ENCODE measurements at regions not wholly inside any gene's neighbourhood (a gene's known extent, or its start where the extent isn't known, plus 50 kb on each side); places are given as distances from the start of the nearest gene placed in this dataset.

DNA sequence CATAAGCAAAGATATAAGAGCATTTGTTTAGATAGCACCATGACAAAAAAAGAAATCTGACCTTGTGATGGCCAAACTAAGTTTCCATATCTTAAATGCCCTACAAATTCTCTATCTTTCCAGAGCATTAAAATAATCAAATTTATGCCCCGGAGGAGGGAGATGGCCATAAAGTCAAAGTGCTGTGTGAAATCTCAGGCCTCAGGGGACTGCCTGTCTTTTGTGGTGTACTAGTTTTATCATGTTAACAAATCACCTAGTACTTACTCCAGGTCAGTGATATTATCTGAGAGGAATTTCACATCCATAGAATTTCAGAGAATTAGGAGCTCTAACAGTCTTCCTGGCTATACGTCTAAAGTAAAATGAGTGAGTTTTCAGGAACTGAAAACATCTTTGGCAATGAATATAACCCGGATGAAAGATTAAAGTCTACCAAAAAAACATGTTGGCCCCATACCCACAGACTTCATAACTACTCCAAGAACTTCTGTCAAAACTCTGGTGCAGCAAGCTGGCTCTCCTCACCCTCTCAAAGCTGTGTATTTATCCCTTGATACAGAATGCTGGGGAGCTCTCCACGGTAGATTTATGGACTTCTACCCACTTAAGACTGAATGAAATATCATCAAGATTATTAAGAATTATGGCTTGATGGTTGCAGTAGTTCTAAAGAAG, 682.8 kb downstream of the SORCS1 start (continued):
- TF ChIP-seq, protein P1, sequence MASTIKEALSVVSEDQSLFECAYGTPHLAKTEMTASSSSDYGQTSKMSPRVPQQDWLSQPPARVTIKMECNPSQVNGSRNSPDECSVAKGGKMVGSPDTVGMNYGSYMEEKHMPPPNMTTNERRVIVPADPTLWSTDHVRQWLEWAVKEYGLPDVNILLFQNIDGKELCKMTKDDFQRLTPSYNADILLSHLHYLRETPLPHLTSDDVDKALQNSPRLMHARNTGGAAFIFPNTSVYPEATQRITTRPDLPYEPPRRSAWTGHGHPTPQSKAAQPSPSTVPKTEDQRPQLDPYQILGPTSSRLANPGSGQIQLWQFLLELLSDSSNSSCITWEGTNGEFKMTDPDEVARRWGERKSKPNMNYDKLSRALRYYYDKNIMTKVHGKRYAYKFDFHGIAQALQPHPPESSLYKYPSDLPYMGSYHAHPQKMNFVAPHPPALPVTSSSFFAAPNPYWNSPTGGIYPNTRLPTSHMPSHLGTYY (CRISPR knock-in tag; IDR thresholded peaks at IDR 0.05): no peak
- no peak for TF ChIP-seq NFYB (CRISPR knock-in tag; conservative IDR thresholded peaks at IDR 0.05; ENCODE audit: low read depth)
- TF ChIP-seq, protein P2, sequence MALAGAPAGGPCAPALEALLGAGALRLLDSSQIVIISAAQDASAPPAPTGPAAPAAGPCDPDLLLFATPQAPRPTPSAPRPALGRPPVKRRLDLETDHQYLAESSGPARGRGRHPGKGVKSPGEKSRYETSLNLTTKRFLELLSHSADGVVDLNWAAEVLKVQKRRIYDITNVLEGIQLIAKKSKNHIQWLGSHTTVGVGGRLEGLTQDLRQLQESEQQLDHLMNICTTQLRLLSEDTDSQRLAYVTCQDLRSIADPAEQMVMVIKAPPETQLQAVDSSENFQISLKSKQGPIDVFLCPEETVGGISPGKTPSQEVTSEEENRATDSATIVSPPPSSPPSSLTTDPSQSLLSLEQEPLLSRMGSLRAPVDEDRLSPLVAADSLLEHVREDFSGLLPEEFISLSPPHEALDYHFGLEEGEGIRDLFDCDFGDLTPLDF (CRISPR knock-in tag; IDR thresholded peaks at IDR 0.05): no peak
- TF ChIP-seq, protein P3, sequence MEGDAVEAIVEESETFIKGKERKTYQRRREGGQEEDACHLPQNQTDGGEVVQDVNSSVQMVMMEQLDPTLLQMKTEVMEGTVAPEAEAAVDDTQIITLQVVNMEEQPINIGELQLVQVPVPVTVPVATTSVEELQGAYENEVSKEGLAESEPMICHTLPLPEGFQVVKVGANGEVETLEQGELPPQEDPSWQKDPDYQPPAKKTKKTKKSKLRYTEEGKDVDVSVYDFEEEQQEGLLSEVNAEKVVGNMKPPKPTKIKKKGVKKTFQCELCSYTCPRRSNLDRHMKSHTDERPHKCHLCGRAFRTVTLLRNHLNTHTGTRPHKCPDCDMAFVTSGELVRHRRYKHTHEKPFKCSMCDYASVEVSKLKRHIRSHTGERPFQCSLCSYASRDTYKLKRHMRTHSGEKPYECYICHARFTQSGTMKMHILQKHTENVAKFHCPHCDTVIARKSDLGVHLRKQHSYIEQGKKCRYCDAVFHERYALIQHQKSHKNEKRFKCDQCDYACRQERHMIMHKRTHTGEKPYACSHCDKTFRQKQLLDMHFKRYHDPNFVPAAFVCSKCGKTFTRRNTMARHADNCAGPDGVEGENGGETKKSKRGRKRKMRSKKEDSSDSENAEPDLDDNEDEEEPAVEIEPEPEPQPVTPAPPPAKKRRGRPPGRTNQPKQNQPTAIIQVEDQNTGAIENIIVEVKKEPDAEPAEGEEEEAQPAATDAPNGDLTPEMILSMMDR (IDR thresholded peaks at IDR 0.05): no peak

DNA sequence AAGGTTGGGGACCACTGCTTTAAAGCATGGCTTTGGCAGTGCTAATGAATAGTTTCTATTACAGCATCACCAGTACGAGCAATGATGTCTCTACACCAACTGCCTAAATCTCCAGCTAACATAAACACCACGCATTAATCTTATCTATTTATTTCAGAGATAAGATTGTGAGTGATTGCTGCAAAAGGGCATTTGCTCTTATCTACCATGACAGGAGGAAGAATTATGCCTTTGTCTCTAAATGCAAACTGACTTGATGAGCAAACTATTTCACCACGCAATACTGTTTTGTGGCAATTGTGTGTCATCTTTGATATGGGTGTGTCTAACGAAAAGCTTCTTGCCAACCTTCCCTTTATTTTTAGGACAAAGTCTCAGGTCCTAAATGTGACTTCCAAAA, 684.9 kb downstream of the SORCS1 start:
- POLR2A ChIA-PET: no interaction called here
- no peak overlapping the region for H3K4me3 Mint-ChIP-seq
- TF ChIP-seq, protein P4, sequence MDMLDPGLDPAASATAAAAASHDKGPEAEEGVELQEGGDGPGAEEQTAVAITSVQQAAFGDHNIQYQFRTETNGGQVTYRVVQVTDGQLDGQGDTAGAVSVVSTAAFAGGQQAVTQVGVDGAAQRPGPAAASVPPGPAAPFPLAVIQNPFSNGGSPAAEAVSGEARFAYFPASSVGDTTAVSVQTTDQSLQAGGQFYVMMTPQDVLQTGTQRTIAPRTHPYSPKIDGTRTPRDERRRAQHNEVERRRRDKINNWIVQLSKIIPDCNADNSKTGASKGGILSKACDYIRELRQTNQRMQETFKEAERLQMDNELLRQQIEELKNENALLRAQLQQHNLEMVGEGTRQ (CRISPR knock-in tag; IDR thresholded peaks at IDR 0.05): no peak
- TF ChIP-seq, protein P5, sequence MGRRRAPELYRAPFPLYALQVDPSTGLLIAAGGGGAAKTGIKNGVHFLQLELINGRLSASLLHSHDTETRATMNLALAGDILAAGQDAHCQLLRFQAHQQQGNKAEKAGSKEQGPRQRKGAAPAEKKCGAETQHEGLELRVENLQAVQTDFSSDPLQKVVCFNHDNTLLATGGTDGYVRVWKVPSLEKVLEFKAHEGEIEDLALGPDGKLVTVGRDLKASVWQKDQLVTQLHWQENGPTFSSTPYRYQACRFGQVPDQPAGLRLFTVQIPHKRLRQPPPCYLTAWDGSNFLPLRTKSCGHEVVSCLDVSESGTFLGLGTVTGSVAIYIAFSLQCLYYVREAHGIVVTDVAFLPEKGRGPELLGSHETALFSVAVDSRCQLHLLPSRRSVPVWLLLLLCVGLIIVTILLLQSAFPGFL (CRISPR knock-in tag; IDR thresholded peaks at IDR 0.05; ENCODE audit: borderline replicate concordance): no peak
- no peaks in the 10 kb centered on the region for H3K27me3 Mint-ChIP-seq (ENCODE audit: low read depth)
- no peaks in the 10 kb centered on the region for H3K36me3 Mint-ChIP-seq
- CTCF ChIA-PET: no interaction called here
- DNase-seq (ENCODE audit: low spot score) (no peak), ATAC-seq (no peak)
- H3K4me1 Mint-ChIP-seq: no peaks in the 10 kb centered on the region
- no peaks in the 10 kb centered on the region for H3K9me3 Mint-ChIP-seq
- H3K27ac Mint-ChIP-seq: no peak overlapping the region

DNA sequence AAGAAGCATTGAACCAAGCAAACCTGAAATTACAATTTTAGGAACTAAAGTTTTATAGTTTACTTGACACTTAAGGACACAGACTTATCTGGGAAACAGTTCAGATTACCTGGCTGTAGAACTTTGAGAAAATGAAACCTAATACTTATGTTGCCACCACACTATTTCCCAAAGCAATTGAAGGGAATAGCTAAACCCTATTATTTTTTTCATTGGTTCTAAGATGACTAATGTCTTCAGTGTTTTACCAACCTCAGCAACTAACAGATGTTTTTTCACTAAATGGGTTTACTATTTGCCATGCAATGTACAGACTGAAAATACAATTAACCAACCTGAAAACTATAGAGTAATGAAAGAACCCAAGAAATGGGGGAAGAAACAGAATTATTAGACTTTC, 689.6 kb downstream of the SORCS1 start:
- Mint-ChIP-seq H3K36me3 (no peaks in the 10 kb centered on the region), H3K27ac (no peak overlapping the region), H3K27me3 (ENCODE audit: low read depth) (peaks cover under 1% of the 10 kb centered on the region; the same call in 1 of the 2 replicates), H3K4me1 (no peaks in the 10 kb centered on the region), H3K9me3 (peaks cover 8% of the 10 kb centered on the region), H3K4me3 (no peak overlapping the region)
- ChIA-PET POLR2A (no interaction called here), CTCF (no interaction called here)
- DNase-seq (ENCODE audit: low spot score) (no peak), ATAC-seq (no peak)
- TF ChIP-seq, protein P6, sequence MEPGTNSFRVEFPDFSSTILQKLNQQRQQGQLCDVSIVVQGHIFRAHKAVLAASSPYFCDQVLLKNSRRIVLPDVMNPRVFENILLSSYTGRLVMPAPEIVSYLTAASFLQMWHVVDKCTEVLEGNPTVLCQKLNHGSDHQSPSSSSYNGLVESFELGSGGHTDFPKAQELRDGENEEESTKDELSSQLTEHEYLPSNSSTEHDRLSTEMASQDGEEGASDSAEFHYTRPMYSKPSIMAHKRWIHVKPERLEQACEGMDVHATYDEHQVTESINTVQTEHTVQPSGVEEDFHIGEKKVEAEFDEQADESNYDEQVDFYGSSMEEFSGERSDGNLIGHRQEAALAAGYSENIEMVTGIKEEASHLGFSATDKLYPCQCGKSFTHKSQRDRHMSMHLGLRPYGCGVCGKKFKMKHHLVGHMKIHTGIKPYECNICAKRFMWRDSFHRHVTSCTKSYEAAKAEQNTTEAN (CRISPR knock-in tag; IDR thresholded peaks at IDR 0.05): no peak
- TF ChIP-seq FOXJ3 (CRISPR knock-in tag; IDR thresholded peaks at IDR 0.05; ENCODE audit: borderline replicate concordance) (no peak), GTF2I (CRISPR knock-in tag; conservative IDR thresholded peaks at IDR 0.05) (no peak), EMX1 (CRISPR knock-in tag; IDR thresholded peaks at IDR 0.05) (no peak)
- TF ChIP-seq, protein P3 (IDR thresholded peaks at IDR 0.05): no peak
